MM.1S (cell line): ENCODE measurements at regions not wholly inside any gene's neighbourhood (a gene's known extent, or its start where the extent isn't known, plus 50 kb on each side); places are given as distances from the start of the nearest gene placed in this dataset.

ENCODE experiments used
- DNase-seq: peaks from one replicate; pipeline ENCODE4 v3.0.0-alpha.2; 2015
- H2AFZ ChIP-seq: fragments of 300-600 bp; sonication (generic); 2 replicates; pipeline ENCODE4 v1.6.0; 2016; ENCODE audit warnings: antibody characterized with exemption, low read length
- H3F3A ChIP-seq: fragments of 300-600 bp; sonication (generic); 2 replicates; pipeline ENCODE4 v1.6.1; 2016; ENCODE audit warnings: mild to moderate bottlenecking, antibody characterized with exemption, low read length, moderate library complexity, mixed read lengths; ENCODE audit not compliant: insufficient read depth
- H3K27ac ChIP-seq: fragments of 300-600 bp; sonication (generic); 2 replicates; pipeline ENCODE4 v1.5.1; 2016; ENCODE audit warnings: mild to moderate bottlenecking, low read length
- H3K27me3 ChIP-seq: fragments of 300-600 bp; sonication (generic); replicated peaks from 2 replicates; pipeline ENCODE4 v1.6.0; 2016; ENCODE audit warnings: low read length; ENCODE audit not compliant: insufficient read depth
- H3K36me3 ChIP-seq: fragments of 300-600 bp; sonication (generic); replicated peaks from 2 replicates; pipeline ENCODE4 v1.6.1; 2016; ENCODE audit warnings: mild to moderate bottlenecking, low read length, mixed read lengths; ENCODE audit not compliant: insufficient read depth
- H3K4me1 ChIP-seq: fragments of 300-600 bp; sonication (generic); 2 replicates; pipeline ENCODE4 v1.6.1; 2016; ENCODE audit warnings: low read length, mixed read lengths
- H3K4me2 ChIP-seq: fragments of 300-600 bp; sonication (generic); 2 replicates; pipeline ENCODE4 v1.6.0; 2016; ENCODE audit warnings: low read depth, low read length
- H3K4me3 ChIP-seq: fragments of 300-600 bp; sonication (generic); 2 replicates; pipeline ENCODE4 v1.5.1; 2016; ENCODE audit warnings: low read length, mixed read lengths
- H3K79me2 ChIP-seq: fragments of 300-600 bp; sonication (generic); 2 replicates; pipeline ENCODE4 v1.6.1; 2016; ENCODE audit warnings: mixed run types, low read length, mixed read lengths
- H3K9ac ChIP-seq: fragments of 300-600 bp; sonication (generic); 2 replicates; pipeline ENCODE4 v1.6.1; 2016; ENCODE audit warnings: low read length, mixed read lengths
- H3K9me2 ChIP-seq: fragments of 300-600 bp; sonication (generic); replicated peaks from 2 replicates; pipeline ENCODE4 v1.6.1; 2016; ENCODE audit warnings: mild to moderate bottlenecking, low read length, mixed read lengths; ENCODE audit not compliant: insufficient read depth
- H3K9me3 ChIP-seq: fragments of 300-600 bp; sonication (generic); replicated peaks from 2 replicates; pipeline ENCODE4 v1.6.1; 2016; ENCODE audit warnings: mild to moderate bottlenecking, low read length, mixed read lengths; ENCODE audit not compliant: insufficient read depth
- H4K20me1 ChIP-seq: fragments of 300-600 bp; sonication (generic); 2 replicates; pipeline ENCODE4 v1.6.1; 2016; ENCODE audit warnings: mild to moderate bottlenecking, low read length, moderate library complexity, mixed read lengths; ENCODE audit not compliant: insufficient read depth
- CTCF ChIP-seq: fragments of 300-600 bp; sonication (generic); IDR thresholded peaks from 2 replicates; pipeline ENCODE4 v1.5.1; 2016; ENCODE audit warnings: antibody characterized with exemption, low read length, mixed read lengths
- EZH2 ChIP-seq: fragments of 300-600 bp; sonication (generic); optimal IDR thresholded peaks from 2 replicates; pipeline ENCODE3; 2017; ENCODE audit warnings: low read depth, mild to moderate bottlenecking, antibody characterized with exemption, low read length, mixed read lengths
- EZH2phosphoT487 ChIP-seq: fragments of 300-600 bp; sonication (generic); IDR thresholded peaks from 2 replicates; pipeline ENCODE4 v1.6.1; 2018; ENCODE audit warnings: antibody characterized with exemption, low read length

GRCh38 chr2:12463189-12463588 lies 253.5 kb upstream of the TRIB2 start:
- H3K4me1 ChIP-seq: no peaks in the 10 kb centered on the region
- H3K9me3 ChIP-seq: no peaks in the 10 kb centered on the region
- no peaks in the 10 kb centered on the region for H3K27me3 ChIP-seq
- H3K9ac ChIP-seq: no peak overlapping the region
- no peaks in the 10 kb centered on the region for H3K79me2 ChIP-seq
- H3F3A ChIP-seq: no peaks in the 10 kb centered on the region
- H3K4me3 ChIP-seq: no peak overlapping the region
- no peak for TF ChIP-seq EZH2
- TF ChIP-seq EZH2phosphoT487: no peak
- no peak for TF ChIP-seq CTCF
- H2AFZ ChIP-seq: no peak overlapping the region
- DNase-seq: no peak
- H3K36me3 ChIP-seq: no peaks in the 10 kb centered on the region
- no peak overlapping the region for H3K4me2 ChIP-seq
- H4K20me1 ChIP-seq: no peaks in the 10 kb centered on the region
- H3K27ac ChIP-seq: no peak overlapping the region
- no peaks in the 10 kb centered on the region for H3K9me2 ChIP-seq

DNA sequence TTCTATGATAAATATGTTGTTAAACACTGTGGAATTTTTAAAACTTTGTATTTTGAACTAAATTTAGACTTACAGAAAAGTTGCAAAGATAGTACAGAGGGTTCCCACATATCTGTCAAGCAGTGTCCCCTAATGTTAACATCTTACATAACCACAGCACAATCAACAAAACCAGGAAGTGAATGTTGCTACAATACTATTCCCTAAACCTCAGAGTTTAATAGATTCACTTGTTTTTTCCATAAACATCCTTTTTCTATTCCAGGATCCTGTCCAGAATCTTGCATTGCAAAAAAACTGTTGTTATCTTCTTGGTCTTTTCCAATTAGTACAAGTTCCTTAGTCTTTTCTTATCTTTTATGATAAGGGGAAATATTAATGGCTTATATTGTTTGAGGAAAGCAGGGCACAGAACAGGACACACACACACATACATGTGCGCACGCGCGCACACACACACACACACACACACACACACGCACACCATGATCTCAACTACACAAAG lies 251.1 kb upstream of the TRIB2 start:
- no peak for TF ChIP-seq CTCF
- TF ChIP-seq EZH2: no peak
- TF ChIP-seq EZH2phosphoT487: no peak
- no peak for DNase-seq
- H3K4me2 ChIP-seq: no peak overlapping the region

GRCh38 chr2:12467303-12467702 lies 249.4 kb upstream of the TRIB2 start:
- no peak for TF ChIP-seq EZH2phosphoT487
- TF ChIP-seq EZH2: no peak
- TF ChIP-seq CTCF: no peak
- H3K27ac ChIP-seq: no peak overlapping the region

More for the DNA sequence above, 251.1 kb upstream of the TRIB2 start:
- H3K9me3 ChIP-seq: no peaks in the 10 kb centered on the region
- H3K36me3 ChIP-seq: no peaks in the 10 kb centered on the region
- H4K20me1 ChIP-seq: no peaks in the 10 kb centered on the region
- H3K4me1 ChIP-seq: no peaks in the 10 kb centered on the region
- H3K27me3 ChIP-seq: no peaks in the 10 kb centered on the region
- no peaks in the 10 kb centered on the region for H3F3A ChIP-seq
- no peaks in the 10 kb centered on the region for H3K9me2 ChIP-seq
- no peaks in the 10 kb centered on the region for H3K79me2 ChIP-seq
- H3K4me3 ChIP-seq: no peak overlapping the region
- H3K27ac ChIP-seq: no peak overlapping the region
- H2AFZ ChIP-seq: no peak overlapping the region
- no peak overlapping the region for H3K9ac ChIP-seq

More at GRCh38 chr2:12467303-12467702, 249.4 kb upstream of the TRIB2 start:
- Histone ChIP-seq H3K27me3 (no peaks in the 10 kb centered on the region), H2AFZ (no peak overlapping the region), H3K36me3 (no peaks in the 10 kb centered on the region), H3K4me3 (no peak overlapping the region), H3K79me2 (no peaks in the 10 kb centered on the region), H4K20me1 (no peaks in the 10 kb centered on the region), H3K9me2 (no peaks in the 10 kb centered on the region), H3F3A (no peaks in the 10 kb centered on the region), H3K4me1 (no peaks in the 10 kb centered on the region), H3K4me2 (no peak overlapping the region), H3K9me3 (no peaks in the 10 kb centered on the region), H3K9ac (no peak overlapping the region)
- DNase-seq: no peak
